GM20000 (cell line): ENCODE measurements at regions not wholly inside any gene's neighbourhood (a gene's known extent, or its start where the extent isn't known, plus 50 kb on each side); places are given as distances from the start of the nearest gene placed in this dataset.
"Not testable (repeated sequence)": the region's sequence is repeated elsewhere in the genome, so short reads cannot be mapped to it uniquely, and the experiment has no call there.

Source experiments
- DNase-seq: peaks from one replicate; pipeline ENCODE4 v3.0.0; 2012; ENCODE audit warnings: low spot score
- TF ChIP-seq, protein P1 (sequence below): IDR thresholded peaks from 2 replicates; pipeline ENCODE4 v1.5.1; 2012; ENCODE audit warnings: mild to moderate bottlenecking, control low read depth; ENCODE audit errors: extremely low read depth, missing control alignments

DNA sequence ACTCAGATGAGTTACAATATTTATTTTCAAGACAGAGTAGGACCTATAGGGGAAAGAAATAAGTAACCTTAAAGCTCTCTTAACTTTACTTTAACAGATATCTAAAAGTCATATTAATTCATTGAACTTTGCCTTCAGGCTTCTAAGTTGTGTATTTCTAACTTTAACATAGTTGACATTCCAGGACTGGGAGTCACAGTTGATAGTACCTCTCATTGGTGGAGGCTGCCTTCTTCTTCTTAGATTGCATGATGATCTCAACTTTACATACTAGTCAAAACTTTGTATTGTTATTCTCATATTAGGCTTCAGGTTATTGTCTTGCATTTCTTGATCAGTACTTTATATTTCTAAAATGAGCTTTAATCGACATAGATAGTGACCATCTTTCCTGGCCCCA is 350.1 kb upstream of the KIF2B start:
- DNase-seq: no peak
- TF ChIP-seq, protein P1, sequence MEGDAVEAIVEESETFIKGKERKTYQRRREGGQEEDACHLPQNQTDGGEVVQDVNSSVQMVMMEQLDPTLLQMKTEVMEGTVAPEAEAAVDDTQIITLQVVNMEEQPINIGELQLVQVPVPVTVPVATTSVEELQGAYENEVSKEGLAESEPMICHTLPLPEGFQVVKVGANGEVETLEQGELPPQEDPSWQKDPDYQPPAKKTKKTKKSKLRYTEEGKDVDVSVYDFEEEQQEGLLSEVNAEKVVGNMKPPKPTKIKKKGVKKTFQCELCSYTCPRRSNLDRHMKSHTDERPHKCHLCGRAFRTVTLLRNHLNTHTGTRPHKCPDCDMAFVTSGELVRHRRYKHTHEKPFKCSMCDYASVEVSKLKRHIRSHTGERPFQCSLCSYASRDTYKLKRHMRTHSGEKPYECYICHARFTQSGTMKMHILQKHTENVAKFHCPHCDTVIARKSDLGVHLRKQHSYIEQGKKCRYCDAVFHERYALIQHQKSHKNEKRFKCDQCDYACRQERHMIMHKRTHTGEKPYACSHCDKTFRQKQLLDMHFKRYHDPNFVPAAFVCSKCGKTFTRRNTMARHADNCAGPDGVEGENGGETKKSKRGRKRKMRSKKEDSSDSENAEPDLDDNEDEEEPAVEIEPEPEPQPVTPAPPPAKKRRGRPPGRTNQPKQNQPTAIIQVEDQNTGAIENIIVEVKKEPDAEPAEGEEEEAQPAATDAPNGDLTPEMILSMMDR: no peak

DNA sequence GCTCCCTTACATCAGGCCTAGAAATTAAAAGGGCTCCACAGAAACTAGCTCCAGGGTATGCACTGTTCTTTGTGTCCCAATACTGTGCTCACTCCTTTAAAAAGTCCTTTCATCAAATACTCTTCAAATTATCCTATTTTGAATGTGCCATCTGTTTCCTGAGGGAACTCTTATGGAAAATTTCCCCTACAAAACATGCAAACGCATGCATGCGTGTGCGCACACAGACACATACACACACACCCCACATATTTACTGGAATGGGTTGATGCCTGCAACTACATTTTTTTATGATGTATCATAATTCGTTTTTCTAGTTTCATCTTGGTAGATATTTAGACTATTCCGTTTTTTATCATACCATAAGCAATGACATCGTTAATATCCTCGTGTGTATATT is 351.2 kb upstream of the KIF2B start:
- DNase-seq: no peak
- TF ChIP-seq, protein P1: no peak

DNA sequence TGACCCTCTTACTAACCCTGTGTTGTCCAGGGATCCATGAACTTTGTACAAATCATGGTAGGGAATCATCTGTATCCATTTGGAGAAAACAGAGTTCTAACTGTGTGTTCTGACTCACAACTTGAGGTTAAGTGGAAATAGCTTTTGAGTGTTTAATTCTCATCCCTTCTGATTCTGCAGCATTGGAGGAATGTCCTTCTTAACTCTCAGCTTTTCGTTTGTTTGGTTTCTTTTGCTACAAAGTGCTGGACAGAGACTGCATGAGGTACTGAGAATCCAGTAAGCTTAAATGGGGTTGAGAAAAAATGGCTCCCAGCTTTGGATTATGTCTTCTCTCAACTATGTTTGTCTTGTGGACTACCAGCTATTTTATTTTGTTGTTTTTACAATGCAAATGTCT is 352.1 kb upstream of the KIF2B start:
- TF ChIP-seq, protein P1: no peak
- DNase-seq: no peak

DNA sequence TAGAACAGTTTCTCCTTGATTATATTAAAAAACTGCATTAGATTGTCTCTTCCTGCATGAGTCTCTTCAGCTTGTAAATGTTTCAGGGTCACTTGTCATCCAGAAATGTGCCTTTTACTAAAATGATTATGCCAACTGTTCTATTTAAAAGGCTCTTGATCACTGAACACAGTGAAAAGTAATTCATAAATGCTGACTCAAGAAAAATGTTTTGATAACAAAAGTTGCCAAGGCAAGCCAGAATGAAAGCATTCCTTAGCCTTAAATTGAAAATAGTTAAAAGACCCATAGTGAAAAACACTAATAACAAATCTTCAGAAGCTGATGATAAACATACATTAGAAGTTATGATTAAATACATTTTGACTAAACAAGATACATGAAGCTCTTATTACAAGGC is 356.0 kb upstream of the KIF2B start:
- TF ChIP-seq, protein P1: no peak
- no peak for DNase-seq

DNA sequence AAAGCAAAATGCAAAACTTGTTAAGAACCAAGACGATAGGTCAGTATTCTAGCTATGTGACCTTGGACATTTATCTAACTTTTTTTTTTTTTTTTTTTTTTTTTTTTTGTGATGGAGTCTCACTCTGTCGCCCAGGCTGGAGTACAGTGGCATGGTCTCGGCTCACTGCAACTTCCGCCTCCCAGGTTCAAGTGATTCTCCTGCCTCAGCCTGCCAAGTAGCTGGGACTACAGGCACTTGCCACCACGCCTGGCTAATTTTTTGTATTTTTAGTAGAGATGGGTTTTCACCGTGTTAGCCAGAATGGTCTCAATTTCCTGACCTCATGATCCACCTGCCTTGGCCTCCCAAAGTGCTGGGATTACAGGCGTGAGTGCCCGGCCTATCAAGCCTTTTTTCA is 358.3 kb upstream of the KIF2B start:
- not testable (repeated sequence) for DNase-seq

DNA sequence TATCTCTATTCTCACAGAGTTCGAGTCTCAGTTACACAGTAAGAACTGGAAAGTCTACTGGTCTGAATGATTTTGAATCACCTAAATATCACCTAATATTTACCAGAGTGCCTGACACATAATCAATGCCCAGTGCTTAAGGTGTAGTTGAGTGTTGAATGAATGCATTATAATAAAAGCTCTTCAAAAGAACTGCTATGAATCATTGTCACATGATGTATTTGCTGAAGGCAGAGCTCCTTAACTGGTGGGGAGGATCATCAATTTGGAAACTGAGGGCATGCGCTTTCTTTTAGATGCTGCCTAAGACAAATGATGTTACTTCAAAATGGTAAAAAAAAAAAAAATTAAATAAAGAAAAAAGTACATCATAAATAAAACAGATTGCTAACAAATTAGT is 359.4 kb upstream of the KIF2B start:
- TF ChIP-seq, protein P1: no peak

DNA sequence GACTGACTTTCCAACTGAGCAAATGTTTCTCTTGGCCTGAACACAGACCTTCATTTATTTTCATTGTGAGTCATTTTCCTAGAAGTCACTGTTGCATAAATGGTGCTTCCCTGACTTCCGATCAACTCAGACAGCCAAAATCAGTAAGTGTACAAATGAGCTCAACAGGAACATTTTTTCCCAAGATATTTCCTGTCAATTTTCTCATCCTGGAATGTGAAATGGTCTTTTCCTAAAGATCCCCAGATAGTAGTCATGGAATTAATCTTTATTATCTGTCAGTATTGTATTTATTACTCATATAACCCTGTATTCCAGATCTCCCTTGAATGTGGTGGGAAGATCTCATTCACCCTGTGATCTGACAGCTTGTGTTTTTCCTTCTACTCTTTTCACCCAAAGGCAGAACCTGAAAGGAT is 360.3 kb upstream of the KIF2B start:
- TF ChIP-seq, protein P1: no peak
- no peak for DNase-seq

More for the DNA sequence above, 359.4 kb upstream of the KIF2B start:
- DNase-seq: no peak

DNA sequence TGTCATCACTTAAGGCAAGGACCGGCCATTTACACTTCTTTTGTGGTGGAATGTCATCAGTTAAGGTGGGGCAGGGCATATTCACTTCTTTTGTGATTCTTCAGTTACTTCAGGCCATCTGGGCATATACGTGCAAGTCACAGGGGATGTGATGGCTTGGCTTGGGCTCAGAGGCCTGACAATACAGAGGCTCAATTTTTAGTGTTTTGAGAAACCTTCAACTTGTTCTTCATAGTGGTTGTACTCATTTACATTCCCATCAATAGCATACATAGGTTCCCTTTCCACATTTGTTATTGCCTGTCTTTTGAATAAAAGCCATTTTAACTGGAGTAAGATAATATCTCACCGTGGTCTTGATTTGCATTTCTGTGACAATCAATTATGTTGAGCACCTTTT is 366.8 kb upstream of the KIF2B start:
- DNase-seq: not testable (repeated sequence)

DNA sequence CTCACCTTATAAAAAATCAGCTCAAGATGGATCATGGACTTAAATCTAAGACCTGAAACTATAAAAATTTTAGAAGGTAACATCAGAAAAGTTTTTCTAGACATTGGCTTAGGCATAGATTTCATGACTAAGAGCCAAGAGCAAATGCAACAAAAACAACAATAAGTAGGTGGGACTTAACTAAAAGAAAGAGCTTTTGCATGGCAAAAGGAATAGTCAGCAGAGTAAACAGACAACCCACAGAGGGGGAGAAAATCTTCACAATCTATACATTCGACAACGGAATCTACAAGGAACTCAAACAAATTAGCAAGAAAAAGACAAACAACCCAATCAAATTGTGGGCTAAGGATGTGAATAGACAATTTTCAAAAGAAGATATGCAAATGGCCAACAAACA is 368.4 kb upstream of the KIF2B start:
- TF ChIP-seq, protein P1: no peak

More for the DNA sequence above, 368.4 kb upstream of the KIF2B start:
- DNase-seq: no peak
